HUES64 (cell line): ENCODE measurements at regions not wholly inside any gene's neighbourhood (a gene's known extent, or its start where the extent isn't known, plus 50 kb on each side); places are given as distances from the start of the nearest gene placed in this dataset.

Experiments used
- H3K27ac ChIP-seq: 2 replicates; pipeline ENCODE4 v1.7.0; 2013; ENCODE audit warnings: low read depth, low read length, inconsistent platforms
- H3K27me3 ChIP-seq: 2 replicates; pipeline ENCODE4 v1.6.1; 2013; ENCODE audit warnings: mild to moderate bottlenecking, low read length; ENCODE audit not compliant: insufficient read depth
- H3K36me3 ChIP-seq: 2 replicates; pipeline ENCODE4 v1.6.1; 2013; ENCODE audit warnings: mild to moderate bottlenecking, low read length; ENCODE audit not compliant: insufficient read depth
- H3K4me1 ChIP-seq: 2 replicates; pipeline ENCODE4 v1.6.1; 2013; ENCODE audit warnings: mild to moderate bottlenecking, low read length, moderate library complexity; ENCODE audit not compliant: insufficient read depth
- H3K4me3 ChIP-seq: 2 replicates; pipeline ENCODE4 v1.5.1; 2013; ENCODE audit warnings: mild to moderate bottlenecking, low read length, moderate library complexity
- H3K9ac ChIP-seq: 2 replicates; pipeline ENCODE4 v1.6.1; 2013; ENCODE audit warnings: mild to moderate bottlenecking, low read depth, low read length
- H3K9me3 ChIP-seq: 2 replicates; pipeline ENCODE4 v1.6.1; 2013; ENCODE audit warnings: low read depth, low read length; ENCODE audit not compliant: insufficient read depth
- WGBS: fragments of 150-250, 120-280 bp; methylation state at CpG from one replicate; pipeline ENCODE4 v1.1.7; 2013; ENCODE audit warnings: missing lambda C conversion rate; 5-methylcytosine and 5-hydroxymethylcytosine counted together

DNA sequence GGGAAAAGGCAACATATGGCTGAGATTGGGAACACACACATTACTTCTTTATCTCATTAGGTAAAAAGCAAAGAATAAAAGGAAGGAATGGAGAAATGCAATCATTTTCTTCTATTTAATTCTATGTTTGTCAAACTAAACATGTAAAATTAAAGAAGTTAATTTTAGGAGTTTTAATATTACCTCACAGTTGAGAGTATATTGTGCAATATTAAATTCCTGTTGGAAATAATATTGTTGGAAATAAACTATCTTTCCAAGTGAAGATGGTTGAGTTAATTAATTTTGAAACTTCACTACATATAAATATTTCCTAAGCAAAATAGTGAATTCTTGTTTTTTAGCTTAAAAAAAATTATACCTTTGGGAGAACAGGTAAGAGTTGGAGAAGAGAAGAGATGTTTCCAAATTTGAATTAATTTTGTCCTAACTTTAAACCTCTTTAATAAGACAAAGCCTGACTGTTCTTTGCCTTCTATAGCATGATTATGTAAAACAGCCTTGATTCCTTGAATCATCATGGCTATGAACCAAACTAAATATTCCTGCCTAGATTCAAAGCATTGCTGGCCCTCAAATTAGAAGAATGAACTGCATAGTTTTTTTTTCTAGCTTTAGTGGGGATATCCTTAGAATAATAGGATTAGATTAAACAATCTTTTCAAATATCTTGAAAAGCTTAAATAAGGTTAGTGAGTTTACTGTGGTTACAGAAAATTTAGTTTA lies 1349.1 kb upstream of the ADGRB3 start:
- H3K27me3 ChIP-seq: no peaks in the 10 kb centered on the region
- no peak overlapping the region for H3K4me3 ChIP-seq
- H3K9me3 ChIP-seq: no peaks in the 10 kb centered on the region
- no peaks in the 10 kb centered on the region for H3K36me3 ChIP-seq
- no peak overlapping the region for H3K9ac ChIP-seq
- H3K4me1 ChIP-seq: no peaks in the 10 kb centered on the region
- H3K27ac ChIP-seq: no peak overlapping the region

DNA sequence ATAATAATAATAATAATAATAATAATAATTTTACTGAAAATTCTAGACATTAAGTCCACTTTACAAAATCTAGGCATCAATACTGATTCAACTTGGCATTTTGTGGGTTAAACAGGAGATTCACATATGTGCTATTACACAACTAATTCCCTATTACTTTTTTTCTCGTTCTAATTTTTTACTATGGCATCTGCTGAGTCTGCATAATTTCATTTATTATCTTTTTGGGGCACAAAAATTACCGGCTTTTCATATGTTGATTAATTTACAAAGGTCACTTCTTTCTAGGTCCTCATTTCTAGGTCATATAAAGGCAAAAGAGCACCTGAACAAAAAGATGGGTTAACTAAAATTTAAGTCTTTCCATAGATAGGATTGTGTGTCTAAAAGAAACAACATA lies 1357.8 kb upstream of the ADGRB3 start:
- Histone ChIP-seq H3K4me1 (no peaks in the 10 kb centered on the region), H3K27me3 (no peaks in the 10 kb centered on the region), H3K4me3 (no peak overlapping the region), H3K27ac (no peak overlapping the region), H3K9ac (no peak overlapping the region), H3K36me3 (no peaks in the 10 kb centered on the region), H3K9me3 (no peaks in the 10 kb centered on the region)
- 88% methylated on average over 2 of the region's 2 CpGs for WGBS

DNA sequence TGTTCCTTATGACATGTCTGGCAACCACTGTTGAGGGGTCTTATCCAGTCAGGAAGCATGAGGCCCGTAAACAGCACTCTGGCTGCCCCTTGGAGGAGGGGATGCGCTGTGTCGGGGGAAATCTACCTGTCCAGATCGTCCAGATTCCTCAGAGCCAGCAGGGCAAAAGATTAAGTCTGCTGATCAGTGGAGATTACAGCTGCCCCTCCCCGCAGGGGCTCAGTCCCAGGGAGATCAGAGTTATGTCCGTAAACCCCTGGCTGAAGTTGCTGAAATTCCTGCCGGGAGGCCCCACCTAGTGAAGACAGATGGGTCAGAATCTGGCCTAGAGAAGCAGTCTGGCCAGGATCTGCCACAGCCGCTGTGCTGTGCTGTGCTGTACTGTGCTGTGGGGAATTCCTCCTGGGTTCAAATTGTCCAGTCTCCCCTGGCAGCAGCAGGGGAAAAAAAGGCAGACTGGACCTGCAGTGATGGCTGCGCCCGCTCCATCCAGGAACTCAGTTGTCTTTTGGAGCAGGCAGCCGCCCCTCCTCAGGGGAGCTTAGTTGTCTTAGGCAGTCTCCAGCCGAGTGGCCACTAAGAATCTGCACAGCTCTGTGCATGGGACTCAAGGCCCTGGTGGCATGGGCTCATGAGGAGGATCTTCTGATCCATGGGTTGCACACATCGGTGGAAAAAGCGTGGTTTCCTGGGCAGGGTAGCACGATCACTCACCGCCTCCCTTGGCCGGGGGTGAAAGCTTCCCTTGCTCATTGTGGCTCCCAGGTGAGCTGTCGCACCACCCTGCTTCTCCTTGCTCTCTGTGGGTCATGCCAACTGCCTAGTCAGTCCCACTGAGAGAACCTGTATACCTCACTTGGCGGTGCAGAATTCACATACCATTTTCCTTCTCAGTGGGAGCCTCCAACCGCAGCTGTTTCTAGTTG lies 1368.8 kb upstream of the ADGRB3 start:
- Histone ChIP-seq H3K9ac (no peak overlapping the region), H3K27ac (no peak overlapping the region), H3K9me3 (no peaks in the 10 kb centered on the region), H3K4me3 (no peak overlapping the region), H3K36me3 (no peaks in the 10 kb centered on the region), H3K27me3 (no peaks in the 10 kb centered on the region), H3K4me1 (no peaks in the 10 kb centered on the region)
- WGBS: 91% methylated on average over 20 of the region's 20 CpGs

DNA sequence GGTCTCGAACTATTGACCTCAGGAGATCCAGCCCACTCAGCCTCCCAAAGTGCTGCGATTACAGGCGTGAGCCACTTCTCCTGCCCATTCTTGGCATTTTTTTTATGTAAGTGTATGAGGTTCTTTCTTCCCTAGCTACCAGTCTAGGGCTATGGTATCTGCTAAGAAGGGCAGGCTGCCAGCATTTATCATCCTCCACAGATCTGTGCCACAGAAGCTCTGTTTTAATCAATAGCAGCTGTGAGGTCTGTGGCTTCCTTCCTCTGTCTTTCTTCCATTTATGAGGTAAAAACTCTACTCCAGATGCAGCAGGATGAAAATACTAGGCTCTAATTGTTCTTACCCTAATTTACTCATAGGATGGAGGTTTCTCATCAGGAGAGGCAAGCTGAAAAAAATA lies 1382.4 kb upstream of the ADGRB3 start:
- no peaks in the 10 kb centered on the region for H3K27me3 ChIP-seq
- no peak overlapping the region for H3K27ac ChIP-seq
- 94% methylated on average over 3 of the region's 3 CpGs for WGBS
- H3K4me3 ChIP-seq: no peak overlapping the region
- no peaks in the 10 kb centered on the region for H3K4me1 ChIP-seq
- no peaks in the 10 kb centered on the region for H3K9me3 ChIP-seq
- H3K9ac ChIP-seq: no peak overlapping the region
- no peaks in the 10 kb centered on the region for H3K36me3 ChIP-seq

DNA sequence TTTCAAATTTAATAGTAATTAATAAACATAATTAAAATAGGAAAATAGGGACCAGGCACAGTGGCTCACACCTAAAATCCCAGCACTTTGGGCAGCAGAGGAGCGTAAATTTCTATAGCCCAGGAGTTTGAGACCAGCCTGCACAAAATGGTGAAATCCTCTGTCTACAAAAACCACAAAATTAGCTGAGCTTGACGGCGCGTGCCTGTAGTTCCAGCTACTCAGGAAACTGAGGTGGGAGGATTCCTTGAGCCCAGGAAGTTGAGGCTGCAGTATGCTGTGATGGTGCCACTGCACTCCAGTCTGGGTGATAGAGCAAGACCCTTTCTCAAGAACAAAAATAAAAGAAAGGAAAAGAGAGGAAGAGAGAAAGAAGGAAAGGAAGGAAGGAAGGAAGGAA lies 1387.0 kb upstream of the ADGRB3 start:
- Histone ChIP-seq H3K27ac (no peak overlapping the region), H3K4me1 (no peaks in the 10 kb centered on the region), H3K9me3 (no peaks in the 10 kb centered on the region), H3K27me3 (no peaks in the 10 kb centered on the region), H3K4me3 (no peak overlapping the region), H3K9ac (no peak overlapping the region), H3K36me3 (no peaks in the 10 kb centered on the region)
- WGBS: 92% methylated on average over 4 of the region's 4 CpGs

DNA sequence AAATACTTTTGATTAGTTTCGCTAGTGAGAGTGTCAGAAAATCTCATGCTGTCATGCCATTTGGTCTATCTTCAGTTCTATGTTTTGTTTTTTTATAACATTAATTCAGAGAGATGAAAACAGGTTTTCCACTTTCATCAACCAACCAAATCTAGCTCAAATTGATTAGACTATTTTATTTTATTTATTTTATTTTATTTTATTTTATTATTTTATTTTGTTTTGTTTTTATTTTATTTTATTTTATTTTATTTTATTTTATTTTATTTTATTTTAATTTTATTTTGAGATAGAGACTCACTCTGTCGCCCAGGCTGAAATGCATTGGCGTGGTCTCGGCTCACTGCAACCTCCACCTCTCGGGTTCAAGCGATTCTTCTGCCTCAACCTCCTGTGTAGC lies 1391.0 kb upstream of the ADGRB3 start:
- no peaks in the 10 kb centered on the region for H3K4me1 ChIP-seq
- 96% methylated on average over 6 of the region's 6 CpGs for WGBS
- H3K27ac ChIP-seq: no peak overlapping the region
- no peaks in the 10 kb centered on the region for H3K9me3 ChIP-seq
- H3K27me3 ChIP-seq: no peaks in the 10 kb centered on the region
- no peak overlapping the region for H3K9ac ChIP-seq
- no peak overlapping the region for H3K4me3 ChIP-seq
- H3K36me3 ChIP-seq: no peaks in the 10 kb centered on the region

DNA sequence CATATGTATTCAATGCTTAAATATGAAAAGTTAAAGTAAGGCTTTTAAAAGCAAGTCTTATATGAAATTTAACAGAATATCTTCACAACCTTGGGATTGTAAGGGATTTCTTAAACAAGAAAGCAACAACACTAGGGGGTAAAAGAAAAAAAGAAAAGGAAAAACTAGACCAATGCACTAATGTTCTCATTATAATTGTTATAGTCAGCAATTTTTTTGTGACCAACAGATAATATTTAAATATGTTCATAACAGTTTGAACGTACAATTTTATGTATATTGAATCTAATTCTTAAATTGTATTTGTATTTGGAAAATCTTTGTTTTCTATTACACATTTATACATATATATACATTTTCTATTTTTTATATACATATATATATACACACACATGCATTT lies 1397.8 kb upstream of the ADGRB3 start:
- Histone ChIP-seq H3K4me3 (no peak overlapping the region), H3K4me1 (no peaks in the 10 kb centered on the region), H3K27ac (no peak overlapping the region), H3K36me3 (no peaks in the 10 kb centered on the region), H3K9me3 (no peaks in the 10 kb centered on the region), H3K27me3 (no peaks in the 10 kb centered on the region), H3K9ac (no peak overlapping the region)
- no CpG with 5 or more reads among the region's 1 CpG for WGBS

DNA sequence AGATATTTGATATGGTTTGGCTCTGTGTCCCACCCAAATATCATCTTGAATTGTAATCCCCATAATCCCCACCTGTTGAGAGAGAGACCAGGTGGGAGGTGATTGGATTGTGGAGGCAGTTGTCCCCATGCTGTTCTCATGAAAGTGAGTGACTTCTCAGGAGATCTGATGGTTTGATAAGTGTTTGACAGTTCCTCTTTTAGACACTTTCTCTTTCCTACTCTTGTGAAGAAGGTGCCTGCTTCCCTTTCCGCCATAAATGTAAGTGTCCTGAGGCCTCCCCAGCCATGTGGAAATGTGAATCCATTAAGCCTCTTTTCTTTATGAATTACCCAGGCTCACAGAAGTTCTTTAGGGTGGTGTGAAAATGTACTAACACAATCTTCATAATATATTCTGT lies 1404.0 kb upstream of the ADGRB3 start:
- WGBS: 80% methylated on average over 1 of the region's 1 CpG
- no peak overlapping the region for H3K9ac ChIP-seq
- no peaks in the 10 kb centered on the region for H3K27me3 ChIP-seq
- H3K27ac ChIP-seq: no peak overlapping the region
- no peaks in the 10 kb centered on the region for H3K9me3 ChIP-seq
- H3K36me3 ChIP-seq: no peaks in the 10 kb centered on the region
- H3K4me1 ChIP-seq: no peaks in the 10 kb centered on the region
- no peak overlapping the region for H3K4me3 ChIP-seq

DNA sequence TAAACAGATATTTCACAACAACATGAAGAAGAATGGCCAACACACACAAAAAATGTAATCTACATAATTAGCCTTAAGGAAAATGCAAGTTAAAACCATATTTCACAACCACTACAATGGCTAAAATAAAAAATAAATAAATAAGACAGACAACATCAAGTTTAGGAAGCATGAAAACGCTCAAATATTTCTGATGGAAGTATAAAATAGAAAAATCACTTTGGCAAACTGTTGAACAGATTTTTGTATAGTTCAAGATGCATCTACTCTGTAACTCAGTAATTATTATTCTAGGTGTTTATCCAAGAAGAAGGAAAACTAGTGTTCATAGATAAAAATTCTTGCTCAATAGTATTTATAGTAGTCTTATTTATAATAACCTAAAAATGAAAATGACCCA lies 1410.1 kb upstream of the ADGRB3 start:
- no peaks in the 10 kb centered on the region for H3K36me3 ChIP-seq
- no peaks in the 10 kb centered on the region for H3K9me3 ChIP-seq
- 80% methylated on average over 1 of the region's 1 CpG for WGBS
- no peaks in the 10 kb centered on the region for H3K27me3 ChIP-seq
- H3K4me1 ChIP-seq: no peaks in the 10 kb centered on the region
- H3K27ac ChIP-seq: no peak overlapping the region
- no peak overlapping the region for H3K4me3 ChIP-seq
- no peak overlapping the region for H3K9ac ChIP-seq

DNA sequence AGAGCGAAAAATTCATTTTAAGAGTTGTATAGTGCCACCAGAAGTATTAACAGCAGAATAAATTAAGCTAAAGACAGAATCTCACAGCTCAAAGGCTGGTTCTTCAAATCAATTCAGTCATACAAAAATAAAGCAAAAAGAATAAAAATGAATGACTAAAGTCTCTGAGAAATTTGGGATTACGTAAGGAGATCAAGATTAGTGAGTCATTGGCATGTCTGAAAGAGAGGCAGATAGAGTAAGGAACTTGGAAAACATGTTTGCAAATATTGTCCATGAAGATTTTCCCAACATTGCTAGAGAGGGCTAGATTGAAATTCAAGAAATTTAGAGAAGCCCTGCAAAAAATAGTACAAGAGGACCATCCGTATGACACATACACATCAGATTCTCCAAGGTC lies 1413.9 kb upstream of the ADGRB3 start:
- Histone ChIP-seq H3K4me1 (no peaks in the 10 kb centered on the region), H3K27me3 (no peaks in the 10 kb centered on the region), H3K27ac (no peak overlapping the region), H3K9ac (no peak overlapping the region), H3K4me3 (no peak overlapping the region), H3K36me3 (no peaks in the 10 kb centered on the region), H3K9me3 (no peaks in the 10 kb centered on the region)
- WGBS: 95% methylated on average over 2 of the region's 3 CpGs

DNA sequence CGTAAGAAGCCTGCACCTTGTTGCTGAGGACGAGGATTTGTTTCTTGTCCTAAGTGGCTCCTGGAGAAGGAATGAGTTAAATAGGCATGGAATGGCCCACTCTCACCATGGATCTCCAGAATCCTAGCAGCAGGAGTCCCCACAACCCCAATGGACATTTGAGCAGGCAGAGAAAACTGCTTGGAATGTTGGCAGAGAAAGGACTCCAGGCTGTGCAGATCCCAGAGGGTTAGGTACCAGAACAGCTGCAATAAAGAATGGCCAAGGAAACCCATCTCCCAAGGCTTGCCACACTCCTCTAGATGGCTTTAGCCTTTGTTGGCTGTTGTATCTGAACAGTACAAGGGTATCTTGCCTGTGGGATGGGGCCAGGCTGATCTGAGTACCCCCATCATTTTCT lies 1415.7 kb upstream of the ADGRB3 start:
- Histone ChIP-seq H3K4me1 (no peaks in the 10 kb centered on the region), H3K27me3 (no peaks in the 10 kb centered on the region), H3K36me3 (no peaks in the 10 kb centered on the region), H3K27ac (no peak overlapping the region), H3K9me3 (no peaks in the 10 kb centered on the region), H3K4me3 (no peak overlapping the region), H3K9ac (no peak overlapping the region)
- 96% methylated on average over 2 of the region's 2 CpGs for WGBS
